Progenitor cell of endocrine pancreas (in vitro differentiated cells): ENCODE measurements at regions not wholly inside any gene's neighbourhood (a gene's known extent, or its start where the extent isn't known, plus 50 kb on each side); places are given as distances from the start of the nearest gene placed in this dataset.

Source experiments
- DNase-seq: peaks from one replicate; pipeline ENCODE4 v3.0.0; 2021; ENCODE audit warnings: low spot score; ENCODE audit not compliant: unreplicated experiment
- H3K27ac Mint-ChIP-seq: 2 replicates; pipeline ENCODE4 v1.8.0; 2021; ENCODE audit warnings: mild to moderate bottlenecking, moderate library complexity, mixed read lengths
- H3K27me3 Mint-ChIP-seq: 2 replicates; pipeline ENCODE4 v1.8.0; 2021; ENCODE audit warnings: mixed read lengths
- H3K36me3 Mint-ChIP-seq: 2 replicates; pipeline ENCODE4 v1.8.0; 2022; ENCODE audit warnings: mixed read lengths; ENCODE audit not compliant: insufficient read depth
- H3K4me1 Mint-ChIP-seq: 2 replicates; pipeline ENCODE4 v1.8.0; 2021; ENCODE audit warnings: low read depth, mixed read lengths
- H3K4me3 Mint-ChIP-seq: 2 replicates; pipeline ENCODE4 v1.8.0; 2021; ENCODE audit warnings: low read depth, mild to moderate bottlenecking, moderate library complexity, mixed read lengths
- H3K9me3 Mint-ChIP-seq: 2 replicates; pipeline ENCODE4 v1.8.0; 2021; ENCODE audit warnings: low read depth, mixed read lengths
- TF ChIP-seq, protein P1 (sequence below): fragments of 200-600 bp; sonication (generic); IDR thresholded peaks from one replicate; pipeline ENCODE4 v1.5.0; 2021; ENCODE audit warnings: antibody characterized with exemption, mild to moderate bottlenecking; ENCODE audit not compliant: unreplicated experiment

DNA sequence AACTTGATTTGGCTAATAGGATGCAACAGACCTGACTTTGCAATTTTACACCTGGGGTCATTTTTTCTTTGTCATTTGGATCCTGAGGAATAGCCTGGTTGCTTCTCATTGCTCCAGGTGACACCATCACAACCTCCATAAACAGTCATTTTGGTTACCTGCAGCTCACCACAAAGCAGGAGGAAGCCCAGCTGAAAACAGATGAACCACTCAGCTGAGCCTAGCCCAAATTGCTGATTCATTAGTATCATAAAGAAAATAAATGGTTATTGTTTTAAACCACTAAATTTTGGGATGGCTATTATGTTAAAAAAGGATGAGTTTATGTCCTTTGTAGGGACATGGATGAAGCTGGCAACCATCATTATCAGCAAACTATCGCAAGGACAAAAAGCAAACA, 841.0 kb upstream of the EEF2KMT start:
- H3K27me3 Mint-ChIP-seq, result peaks cover 15% of the 10 kb centered on the region
- no peaks in the 10 kb centered on the region for H3K36me3 Mint-ChIP-seq
- TF ChIP-seq, protein P1, sequence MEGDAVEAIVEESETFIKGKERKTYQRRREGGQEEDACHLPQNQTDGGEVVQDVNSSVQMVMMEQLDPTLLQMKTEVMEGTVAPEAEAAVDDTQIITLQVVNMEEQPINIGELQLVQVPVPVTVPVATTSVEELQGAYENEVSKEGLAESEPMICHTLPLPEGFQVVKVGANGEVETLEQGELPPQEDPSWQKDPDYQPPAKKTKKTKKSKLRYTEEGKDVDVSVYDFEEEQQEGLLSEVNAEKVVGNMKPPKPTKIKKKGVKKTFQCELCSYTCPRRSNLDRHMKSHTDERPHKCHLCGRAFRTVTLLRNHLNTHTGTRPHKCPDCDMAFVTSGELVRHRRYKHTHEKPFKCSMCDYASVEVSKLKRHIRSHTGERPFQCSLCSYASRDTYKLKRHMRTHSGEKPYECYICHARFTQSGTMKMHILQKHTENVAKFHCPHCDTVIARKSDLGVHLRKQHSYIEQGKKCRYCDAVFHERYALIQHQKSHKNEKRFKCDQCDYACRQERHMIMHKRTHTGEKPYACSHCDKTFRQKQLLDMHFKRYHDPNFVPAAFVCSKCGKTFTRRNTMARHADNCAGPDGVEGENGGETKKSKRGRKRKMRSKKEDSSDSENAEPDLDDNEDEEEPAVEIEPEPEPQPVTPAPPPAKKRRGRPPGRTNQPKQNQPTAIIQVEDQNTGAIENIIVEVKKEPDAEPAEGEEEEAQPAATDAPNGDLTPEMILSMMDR, result no peak
- no peak overlapping the region for H3K4me3 Mint-ChIP-seq
- peaks cover 20% of the 10 kb centered on the region for H3K9me3 Mint-ChIP-seq
- no peaks in the 10 kb centered on the region for H3K4me1 Mint-ChIP-seq
- DNase-seq, result no peak
- no peak overlapping the region for H3K27ac Mint-ChIP-seq

DNA sequence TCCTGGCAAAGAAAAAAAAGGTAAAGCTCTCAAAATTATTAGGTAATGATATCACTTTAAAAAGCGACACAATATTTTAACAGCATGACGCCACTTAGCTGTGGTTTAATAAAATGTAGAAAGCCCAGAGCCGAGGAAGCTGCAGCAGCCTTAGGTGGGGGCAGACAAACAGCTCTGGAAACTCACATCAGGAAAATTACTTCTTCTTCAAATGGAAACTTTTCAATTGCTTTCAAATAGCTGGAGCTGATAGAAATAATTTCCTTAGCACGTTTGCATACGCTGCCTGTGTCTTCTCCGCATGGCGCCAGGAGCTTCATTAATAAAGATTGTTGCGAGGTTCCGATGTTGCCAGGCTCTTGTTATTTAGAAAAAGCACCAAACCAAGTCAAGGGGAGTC, 835.3 kb upstream of the EEF2KMT start:
- TF ChIP-seq, protein P1, result no peak
- peaks cover 4% of the 10 kb centered on the region for H3K27me3 Mint-ChIP-seq
- H3K36me3 Mint-ChIP-seq, result no peaks in the 10 kb centered on the region
- peaks cover 10% of the 10 kb centered on the region for H3K9me3 Mint-ChIP-seq
- peaks cover 6% of the 10 kb centered on the region for H3K4me1 Mint-ChIP-seq
- no peak for DNase-seq
- no peak overlapping the region for H3K27ac Mint-ChIP-seq
- H3K4me3 Mint-ChIP-seq, result no peak overlapping the region

GRCh38 chr16:5928476-5929065, 831.0 kb upstream of the EEF2KMT start:
- no peaks in the 10 kb centered on the region for H3K9me3 Mint-ChIP-seq
- DNase-seq, result no peak
- TF ChIP-seq, protein P1, result no peak
- no peaks in the 10 kb centered on the region for H3K36me3 Mint-ChIP-seq
- peak overlapping the region; percentile 42 for H3K27ac Mint-ChIP-seq
- peaks cover 11% of the 10 kb centered on the region for H3K4me1 Mint-ChIP-seq
- H3K27me3 Mint-ChIP-seq, result peaks cover 18% of the 10 kb centered on the region
- no peak overlapping the region for H3K4me3 Mint-ChIP-seq

- TF ChIP-seq, protein P1, result no peak
- no peak for DNase-seq
- no peaks in the 10 kb centered on the region for H3K36me3 Mint-ChIP-seq
These were observed 828.3 kb upstream of the EEF2KMT start for GRCh38 chr16:5925850-5926249.

DNA sequence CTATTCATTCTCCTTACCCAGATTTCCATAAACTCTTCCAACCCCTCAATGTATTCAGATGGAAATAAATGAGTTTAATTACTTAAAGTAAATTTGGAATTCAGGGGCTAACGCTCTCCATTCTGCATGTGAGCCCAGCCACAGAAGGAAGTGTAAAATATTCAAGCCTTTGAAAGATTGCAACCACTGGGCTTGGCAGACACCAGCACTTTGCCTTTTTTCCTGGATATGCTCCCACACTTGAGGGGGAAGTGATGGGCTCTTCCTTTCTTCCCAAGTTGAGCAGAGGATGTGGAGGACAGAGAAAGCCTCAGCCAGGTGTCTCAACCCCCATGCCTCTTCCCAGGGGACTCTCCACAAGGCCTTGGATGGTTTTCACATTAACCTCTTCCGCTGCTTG, 825.1 kb upstream of the EEF2KMT start:
- Mint-ChIP-seq H3K4me1 (peaks cover 7% of the 10 kb centered on the region), H3K36me3 (no peaks in the 10 kb centered on the region), H3K4me3 (no peak overlapping the region), H3K27me3 (peaks cover 20% of the 10 kb centered on the region), H3K9me3 (no peaks in the 10 kb centered on the region), H3K27ac (no peak overlapping the region)
- no peak for DNase-seq
- TF ChIP-seq, protein P1, result no peak

More at GRCh38 chr16:5925850-5926249, 828.3 kb upstream of the EEF2KMT start:
- Mint-ChIP-seq H3K27me3 (peaks cover 17% of the 10 kb centered on the region), H3K27ac (no peak overlapping the region), H3K9me3 (no peaks in the 10 kb centered on the region), H3K4me3 (no peak overlapping the region), H3K4me1 (peaks cover 11% of the 10 kb centered on the region)
